ENCODE measurements at regions not wholly inside any gene's neighbourhood (a gene's known extent, or its start where the extent isn't known, plus 50 kb on each side); places are given as distances from the start of the nearest gene placed in this dataset.

DNA sequence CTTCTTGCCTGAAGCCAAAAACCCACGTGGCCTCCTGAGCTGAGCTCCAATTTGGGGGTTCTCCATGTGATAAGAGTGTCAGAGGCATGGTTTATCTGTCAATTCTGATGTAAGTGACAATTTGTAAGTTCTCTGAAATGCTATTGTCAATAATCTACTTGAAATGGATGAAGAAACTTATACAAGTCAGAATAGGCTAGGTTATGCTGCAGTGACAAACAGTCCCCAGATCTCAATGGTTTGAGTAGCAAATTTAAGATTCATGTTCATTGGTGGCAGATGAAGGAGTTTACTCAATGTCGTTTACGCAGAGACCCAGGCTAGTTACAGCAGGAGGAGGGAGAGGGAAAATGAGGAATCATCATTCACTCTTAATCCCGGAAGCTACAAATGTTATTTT is 352.4 kb downstream of the KIF16B start:
- no peak for DNase-seq (ENCODE audit: low spot score)

DNA sequence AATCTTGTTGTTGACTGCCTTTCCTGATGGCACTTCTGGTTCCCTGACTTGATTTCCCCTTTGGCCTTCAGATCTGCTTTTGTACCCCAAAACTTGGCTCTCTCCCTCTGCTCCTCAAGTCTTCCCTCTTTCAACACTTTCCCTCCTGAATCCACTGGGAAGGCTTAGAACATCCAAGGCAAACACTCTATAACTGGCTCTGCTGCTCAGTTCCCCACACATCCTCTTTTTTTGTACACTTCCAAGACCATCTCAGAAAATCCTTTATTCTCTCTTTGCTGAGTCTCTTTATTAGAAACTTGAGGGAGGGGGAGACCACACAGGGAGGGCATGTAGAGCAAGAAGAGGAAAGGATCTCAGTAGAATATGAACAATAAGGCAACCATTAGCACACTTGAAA is 354.1 kb downstream of the KIF16B start:
- DNase-seq (ENCODE audit: low spot score), result no peak

DNA sequence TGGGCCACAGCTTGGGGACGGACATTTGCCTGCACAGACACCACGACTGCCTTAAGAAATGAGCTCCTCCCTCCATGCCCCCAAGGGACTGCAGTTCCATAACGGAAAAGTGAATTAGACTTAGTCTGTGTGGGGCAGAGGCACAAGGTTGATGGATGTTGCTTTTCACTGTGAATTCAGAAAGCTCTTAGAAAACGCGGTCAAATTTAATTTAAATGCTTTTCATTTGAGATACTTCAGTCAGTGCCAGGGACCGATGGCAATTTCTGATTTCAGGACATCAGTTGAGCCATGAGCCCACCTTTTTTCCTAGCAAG is 356.4 kb downstream of the KIF16B start:
- no peak for DNase-seq (ENCODE audit: low spot score)

DNA sequence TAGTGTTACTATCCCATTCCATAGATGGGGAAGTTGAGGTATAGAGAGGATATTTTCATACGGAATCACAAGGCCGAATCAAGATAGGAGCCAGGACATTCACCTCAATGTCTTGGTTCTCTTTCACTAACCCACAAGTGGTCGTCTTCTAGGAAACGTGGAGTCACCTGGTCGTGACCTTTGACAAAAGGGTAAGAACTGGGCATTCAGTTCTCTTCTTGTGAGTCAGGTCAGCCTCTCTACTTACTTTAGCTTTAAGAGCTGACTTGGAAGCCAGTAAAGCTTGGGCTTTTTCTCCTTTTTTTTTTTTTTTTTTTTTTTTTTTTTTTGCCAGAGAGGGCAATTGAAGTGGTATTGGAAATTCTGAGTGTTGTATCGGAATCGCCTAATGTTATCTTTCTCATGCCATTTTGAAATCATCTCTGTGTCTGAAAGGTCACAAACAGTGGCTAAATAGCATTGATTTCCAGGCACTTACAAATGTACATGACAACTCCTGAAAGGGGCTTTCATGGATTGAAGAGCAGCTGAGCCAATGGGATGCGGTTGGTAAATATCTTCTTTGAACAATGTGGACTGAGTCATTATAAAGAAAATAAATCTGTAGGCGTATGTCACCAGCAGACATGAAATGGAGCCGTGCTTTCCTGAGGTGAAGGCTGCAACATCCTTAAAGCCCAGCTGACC is 356.9 kb downstream of the KIF16B start:
- DNase-seq (ENCODE audit: low spot score), result no peak

DNA sequence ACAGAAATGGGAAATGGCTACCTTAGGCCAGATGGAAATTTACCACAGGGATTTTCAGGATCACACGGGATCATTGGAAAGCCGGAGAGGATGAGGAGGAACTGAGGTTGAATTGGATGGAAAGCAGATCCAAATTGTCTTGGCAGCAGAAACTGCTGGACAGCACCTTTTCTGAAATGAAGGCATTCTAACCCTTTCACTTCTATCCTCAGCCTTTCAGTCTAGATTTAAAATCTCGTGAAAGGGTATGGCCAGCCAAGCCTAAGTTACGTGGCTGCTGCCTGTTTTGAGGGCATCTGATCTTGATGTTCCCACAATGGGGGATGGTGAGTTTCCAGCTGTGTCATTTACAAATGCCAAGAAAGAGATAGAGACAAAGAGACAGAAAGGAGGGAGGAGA is 358.2 kb downstream of the KIF16B start:
- DNase-seq (ENCODE audit: low spot score), result no peak

DNA sequence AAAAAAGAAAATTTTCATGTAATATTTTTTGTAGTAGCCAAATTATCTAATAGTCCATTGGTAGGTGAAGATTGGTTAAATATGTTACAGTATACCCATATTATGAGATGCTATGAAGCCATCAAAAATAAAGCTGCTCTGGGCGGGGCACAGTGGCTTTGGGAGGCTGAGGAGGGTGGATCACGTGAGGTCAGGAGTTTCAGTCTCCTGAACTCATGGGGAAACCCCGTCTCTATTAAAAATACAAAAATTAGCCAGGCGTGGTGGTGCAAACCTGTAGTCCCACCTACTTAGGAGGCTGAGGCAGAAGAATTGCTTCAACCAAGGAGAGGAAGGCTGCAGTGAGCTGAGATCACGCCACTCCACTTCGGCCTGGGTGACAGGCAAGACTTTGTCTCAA is 360.5 kb downstream of the KIF16B start:
- no peak for DNase-seq (ENCODE audit: low spot score)

DNA sequence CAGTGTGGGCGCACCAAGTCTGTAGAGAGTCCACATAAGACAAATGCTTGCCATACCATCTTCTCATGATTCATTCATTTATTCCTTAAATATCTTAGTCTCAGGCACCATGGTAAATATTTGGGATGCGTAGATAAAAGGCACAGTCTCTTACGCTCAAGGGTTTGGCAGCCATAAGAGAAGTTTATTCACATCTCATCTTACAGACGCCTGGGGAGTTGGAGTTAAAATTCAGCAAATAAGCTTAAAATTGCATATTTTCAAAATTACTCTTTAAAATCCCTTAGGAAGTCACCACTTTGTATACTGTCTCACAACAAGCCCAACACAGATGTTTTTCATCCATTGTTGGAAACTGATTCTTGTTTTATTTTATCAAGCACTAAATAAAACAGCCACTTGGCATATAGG is 363.3 kb downstream of the KIF16B start:
- no peak for DNase-seq (ENCODE audit: low spot score)

DNA sequence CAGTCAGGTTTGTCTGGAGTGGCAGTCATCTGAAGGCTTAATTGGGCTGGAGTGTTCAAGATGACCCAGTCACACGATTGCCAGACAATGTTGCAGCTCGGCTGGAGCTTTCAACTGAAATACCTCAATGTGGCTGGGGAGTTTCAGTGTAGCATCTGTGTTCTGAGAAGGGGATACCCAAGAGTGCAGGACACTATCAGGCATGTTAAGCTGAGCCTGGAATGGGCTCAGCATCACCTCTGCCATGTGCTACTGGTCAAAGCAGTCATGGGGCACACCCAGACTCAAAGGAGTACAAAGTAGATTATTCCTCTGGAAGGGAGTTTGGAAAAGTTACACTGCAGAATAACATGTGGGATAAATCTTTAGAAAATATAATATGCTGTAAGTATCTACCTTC is 363.9 kb downstream of the KIF16B start:
- DNase-seq (ENCODE audit: low spot score), result no peak

DNA sequence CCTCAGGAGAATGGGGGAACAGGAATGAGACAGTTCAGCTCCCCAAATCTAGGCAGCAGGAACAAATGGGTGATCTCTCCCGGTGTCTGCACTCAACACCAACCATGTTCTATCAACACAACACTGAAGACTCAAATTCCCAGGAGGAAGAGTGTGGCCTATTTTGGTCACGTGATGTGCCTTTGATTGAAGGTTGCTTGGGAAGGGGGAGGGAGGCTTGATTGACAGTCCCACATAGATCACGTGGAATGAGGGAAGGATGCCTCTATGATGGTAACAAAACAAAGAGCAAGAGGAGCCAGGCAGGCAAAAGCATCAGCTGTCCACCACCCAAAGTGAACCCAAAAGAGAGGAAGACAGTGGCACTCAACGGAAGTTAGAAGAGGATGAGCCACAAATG is 364.8 kb downstream of the KIF16B start:
- no peak for DNase-seq (ENCODE audit: low spot score)

DNA sequence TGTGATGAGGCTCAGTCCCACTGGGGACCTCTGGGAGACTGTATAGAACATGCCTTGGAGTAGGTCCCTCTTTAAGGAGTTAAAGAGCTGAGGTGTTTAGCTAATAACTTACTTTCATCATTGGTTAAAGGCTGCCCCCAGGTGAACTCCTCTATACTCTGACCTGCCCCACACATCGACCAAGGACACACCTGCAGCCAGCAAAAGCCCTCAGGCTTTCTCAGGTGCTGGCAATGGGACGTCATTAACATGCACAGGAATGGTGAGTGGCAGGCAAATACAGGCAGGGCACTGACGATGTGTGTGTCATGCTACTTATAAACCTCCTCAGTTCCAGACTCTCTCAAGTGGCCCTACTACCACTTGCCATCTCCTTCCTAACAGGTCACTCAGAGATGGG is 366.4 kb downstream of the KIF16B start:
- no peak for DNase-seq (ENCODE audit: low spot score)

DNA sequence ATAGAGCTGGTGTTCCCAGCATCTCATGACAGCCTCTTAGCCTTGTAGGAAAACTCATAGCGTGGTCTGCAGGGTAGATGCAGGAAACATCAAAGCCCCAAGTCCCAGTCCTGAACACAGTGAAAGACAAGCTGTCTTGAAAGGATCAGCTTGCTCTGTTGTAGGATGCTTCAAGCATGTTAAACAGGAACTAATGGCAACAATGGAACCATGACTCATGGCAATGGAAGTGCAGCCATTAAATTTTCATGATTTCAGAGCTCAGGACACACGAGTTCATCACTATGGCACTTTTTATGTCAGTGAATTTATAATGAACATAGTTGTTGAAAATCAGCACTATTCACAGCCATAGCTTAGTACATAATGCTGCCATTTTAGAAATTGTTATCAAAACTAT is 367.7 kb downstream of the KIF16B start:
- DNase-seq (ENCODE audit: low spot score), result no peak

DNA sequence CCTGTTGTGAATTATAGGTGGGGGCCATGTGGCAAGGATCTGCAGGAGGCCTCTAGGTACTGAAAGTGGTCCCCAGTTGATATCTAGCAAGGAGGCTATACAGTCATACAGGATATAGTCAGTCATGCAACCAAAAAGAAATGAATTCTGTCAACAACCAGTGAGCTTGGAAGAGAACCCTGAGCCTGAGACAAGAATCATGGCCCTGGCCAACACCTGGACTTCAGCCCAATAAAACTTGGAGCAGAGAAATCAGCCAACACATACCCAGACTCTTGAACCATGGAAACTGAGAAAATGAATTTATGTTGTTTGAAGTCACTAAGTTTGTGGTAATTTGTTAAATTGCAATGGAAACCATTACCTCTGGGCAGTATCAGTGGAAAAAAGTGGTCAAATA is 370.2 kb downstream of the KIF16B start:
- no peak for DNase-seq (ENCODE audit: low spot score)

DNA sequence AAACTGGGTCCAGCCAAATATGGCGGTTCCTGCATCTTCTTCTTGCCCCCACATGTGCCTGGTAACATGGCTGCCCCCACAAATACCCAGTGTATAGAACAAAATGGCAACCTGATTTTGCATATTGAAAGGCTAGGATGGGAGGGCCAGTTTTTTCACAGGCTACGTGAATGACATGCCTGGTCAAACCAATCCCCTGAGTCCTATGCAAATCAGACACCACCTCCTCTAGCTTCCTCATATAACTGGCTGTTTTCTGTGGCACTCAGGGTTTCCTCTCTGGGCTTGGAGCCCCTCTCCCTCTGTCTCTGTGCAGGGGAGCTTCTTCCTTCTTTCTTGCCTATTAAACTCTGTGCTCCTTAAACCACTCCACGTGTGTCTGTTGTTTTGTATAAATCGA is 372.1 kb downstream of the KIF16B start:
- DNase-seq (ENCODE audit: low spot score), result no peak

DNA sequence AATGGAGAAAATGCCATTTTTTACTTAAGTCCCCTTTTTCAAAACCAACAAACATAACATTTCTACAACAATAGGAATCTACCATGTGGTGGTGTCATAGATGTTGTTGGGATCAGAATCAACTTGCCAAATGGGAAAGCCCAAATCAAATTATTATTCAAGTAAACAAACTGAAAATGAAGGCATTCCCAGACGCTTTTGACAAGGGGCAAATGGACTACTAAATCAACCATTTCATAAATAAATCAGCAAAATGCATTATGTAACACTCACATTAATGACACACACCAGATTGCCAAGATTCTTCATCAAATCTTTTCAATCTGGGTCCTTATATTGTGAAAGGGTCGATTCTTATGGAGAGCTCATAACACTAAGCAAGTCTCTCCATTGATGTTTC is 375.6 kb downstream of the KIF16B start:
- no peak for DNase-seq (ENCODE audit: low spot score)

DNA sequence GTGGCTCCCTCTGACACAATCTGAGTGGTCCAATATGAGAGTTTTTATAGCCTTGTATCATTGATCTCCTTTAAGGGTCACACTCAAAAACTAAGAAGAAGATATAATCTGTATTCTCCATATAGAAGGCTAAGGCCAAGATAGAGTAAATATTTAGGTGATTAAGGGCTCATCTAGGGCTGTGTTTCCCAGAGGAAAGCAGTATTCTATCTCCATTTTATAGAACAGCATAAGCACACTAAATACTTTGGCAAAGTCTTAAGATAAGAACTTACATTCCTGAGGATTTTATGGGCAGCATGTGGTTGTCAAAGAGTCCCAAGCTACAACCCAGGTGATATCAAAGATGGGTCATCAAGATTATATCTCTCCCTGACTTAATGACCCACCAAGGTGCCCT is 377.6 kb downstream of the KIF16B start:
- no peak for DNase-seq (ENCODE audit: low spot score)

DNA sequence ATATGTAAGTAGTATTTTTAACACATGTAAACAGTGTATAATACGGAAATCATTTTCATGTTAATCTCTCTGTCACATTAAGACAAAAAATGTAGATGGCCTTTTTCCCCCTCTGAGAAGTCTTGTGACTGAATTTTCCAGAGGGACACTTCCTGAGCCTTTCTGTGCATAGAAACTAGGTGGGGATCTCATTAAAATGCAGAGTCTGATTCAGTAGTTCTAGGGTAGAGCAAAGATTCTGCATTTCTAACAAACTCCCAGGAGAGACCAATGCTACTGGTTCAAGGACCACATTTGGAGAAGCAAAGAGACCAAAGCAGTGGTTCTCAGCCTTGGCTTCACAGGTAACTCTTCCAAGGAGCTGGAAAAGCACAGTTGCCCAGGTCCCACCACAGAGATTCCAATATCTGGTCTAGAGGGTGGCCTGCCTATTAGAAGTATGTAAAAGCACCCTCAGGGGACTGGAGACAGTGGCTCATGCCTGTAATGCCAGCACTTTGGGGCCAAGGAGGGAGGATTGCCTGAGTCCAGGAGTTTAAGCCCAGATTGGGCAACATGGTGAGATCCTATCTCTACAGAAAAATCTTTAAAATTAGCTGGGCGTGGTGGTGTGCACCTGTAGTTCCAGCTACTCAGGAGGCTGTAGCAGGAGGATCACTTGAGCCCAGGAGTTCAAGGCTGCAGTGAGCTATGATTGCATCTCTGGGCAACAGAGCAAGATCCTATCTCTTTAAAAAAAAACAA is 378.5 kb downstream of the KIF16B start:
- no peak for DNase-seq (ENCODE audit: low spot score)

DNA sequence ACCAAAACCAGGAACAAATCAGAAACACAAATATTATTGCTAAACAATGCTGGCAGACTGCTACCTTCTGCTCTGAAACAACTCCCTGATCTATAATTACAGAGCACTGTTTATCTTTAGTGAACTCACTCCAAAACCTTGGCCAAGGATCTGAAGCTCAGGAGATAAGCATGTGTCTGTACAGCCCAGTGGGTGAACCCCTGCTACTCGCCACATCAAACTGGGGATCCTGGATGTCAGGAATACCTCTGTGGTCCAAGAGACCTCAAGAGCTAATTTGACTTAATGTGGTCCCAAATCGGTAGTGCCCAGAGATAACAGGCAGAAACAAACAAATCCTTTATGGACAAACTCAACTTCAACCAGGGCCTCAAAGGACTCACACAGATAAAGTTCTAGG is 381.8 kb downstream of the KIF16B start:
- DNase-seq (ENCODE audit: low spot score), result no peak

DNA sequence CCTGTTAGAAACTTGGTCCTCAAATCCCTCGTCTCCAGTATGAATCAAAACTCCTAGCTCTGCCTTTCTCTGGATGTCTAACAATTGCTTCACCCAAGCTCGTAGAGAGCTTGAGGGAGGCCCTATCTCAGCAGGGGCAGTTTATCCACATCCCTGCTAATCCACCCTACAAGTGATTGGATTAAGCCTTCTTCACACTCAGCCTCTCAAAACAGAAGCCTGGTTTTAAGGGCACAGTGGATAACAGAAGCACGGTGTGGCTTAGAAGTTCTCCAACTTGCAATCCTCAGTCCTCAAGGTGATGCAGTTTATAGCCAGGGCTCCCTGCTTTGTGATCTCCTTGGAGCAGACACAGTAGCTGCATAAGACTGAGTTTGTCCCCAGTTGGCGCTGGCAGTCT is 383.9 kb downstream of the KIF16B start:
- DNase-seq (ENCODE audit: low spot score), result peak; percentile 56

DNA sequence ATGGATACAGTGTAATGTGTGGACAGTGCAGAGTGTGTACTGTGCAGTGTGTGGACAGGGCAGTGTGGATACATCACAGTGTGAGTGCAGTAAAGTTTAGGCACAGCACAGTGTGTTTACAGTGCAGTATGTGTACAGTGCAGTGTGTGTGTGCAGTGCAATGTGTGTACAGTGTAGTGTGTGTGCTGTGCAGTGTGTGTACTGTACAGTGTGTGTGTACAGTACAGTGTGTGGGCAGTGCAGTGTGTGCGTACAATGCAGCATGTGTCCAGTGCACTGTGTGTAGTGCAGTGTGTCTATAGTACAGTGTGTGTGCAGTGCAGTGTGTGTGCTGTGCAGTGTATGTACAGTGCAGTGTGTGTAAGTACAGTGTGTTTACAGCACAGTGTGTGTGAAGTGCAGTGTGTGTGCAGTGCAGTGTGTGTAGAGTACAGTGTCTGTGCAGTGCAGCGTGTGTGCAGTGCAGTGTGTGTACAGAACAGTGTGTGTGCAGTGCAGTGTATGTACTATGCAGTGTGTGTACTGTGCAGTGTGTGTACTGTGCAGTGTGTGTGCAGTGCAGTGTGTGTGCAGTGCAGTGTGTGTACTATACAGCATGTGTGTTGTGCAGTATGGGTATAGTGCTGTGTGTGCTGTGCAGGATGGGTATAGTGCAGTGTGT is 385.2 kb downstream of the KIF16B start:
- DNase-seq (ENCODE audit: low spot score), result no peak

DNA sequence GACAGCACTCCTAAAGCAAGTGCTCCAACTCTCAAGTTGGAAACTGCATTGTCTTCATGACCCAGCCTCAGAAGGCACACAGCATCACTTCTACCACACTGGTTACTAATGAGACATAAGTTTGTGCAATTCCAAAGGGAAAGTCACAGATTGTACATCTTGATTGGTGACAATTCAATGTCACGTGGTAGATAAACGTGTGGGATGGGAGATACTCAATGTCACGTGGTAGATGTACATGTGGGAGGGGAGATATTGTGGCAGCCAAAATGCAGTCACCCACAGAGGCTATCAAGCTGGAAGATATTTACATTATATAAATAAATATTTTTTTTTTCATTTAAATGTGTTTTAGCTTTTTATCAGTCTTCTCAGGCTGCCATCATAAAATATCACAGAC is 393.3 kb downstream of the KIF16B start:
- DNase-seq (ENCODE audit: low spot score), result no peak

DNA sequence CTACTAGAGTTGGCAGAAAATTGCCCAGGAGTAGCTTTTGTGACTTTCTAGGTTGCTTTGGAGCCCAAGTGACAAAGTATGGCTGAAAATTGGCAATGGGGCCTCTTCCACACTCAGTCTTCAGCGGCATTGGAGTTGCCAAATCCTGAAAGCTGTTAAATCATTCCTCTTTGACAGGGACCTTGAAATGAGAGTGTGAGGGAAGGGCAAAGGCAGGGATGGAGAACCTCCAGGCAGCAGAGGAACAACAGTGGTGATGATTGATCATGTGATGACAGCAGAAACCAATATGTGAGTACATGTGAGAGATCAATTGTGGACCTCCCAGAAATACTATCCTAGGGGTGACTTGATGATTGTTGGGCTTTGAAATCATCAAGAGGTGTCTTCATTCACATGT is 393.9 kb downstream of the KIF16B start:
- DNase-seq (ENCODE audit: low spot score), result no peak

DNA sequence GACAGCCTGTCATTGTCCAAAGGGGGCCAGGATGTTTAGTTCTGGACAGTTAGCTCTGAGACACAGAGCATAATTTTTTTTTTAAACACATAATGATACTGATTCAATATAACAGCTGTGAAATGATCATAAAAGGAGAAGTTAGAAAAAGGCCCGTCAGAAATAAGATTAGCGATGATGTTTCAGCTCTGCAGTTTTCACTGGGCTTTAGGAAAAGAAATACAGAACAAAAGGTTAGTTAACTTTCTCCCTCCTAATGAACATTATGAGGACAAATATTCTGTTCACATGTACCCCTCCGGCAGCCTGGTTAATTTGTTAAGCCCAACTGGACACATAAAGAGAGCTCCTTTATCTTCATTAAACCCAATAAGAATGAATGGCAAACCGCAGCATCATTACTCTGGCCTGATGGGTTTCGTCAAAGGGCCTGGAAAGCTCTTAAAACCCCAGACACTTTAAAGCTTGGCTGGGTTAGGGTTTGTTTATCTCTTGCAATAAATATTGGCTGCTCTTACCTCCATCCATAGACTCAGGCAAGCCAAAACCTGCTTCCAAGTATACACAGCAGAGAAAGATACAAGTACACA is 394.6 kb downstream of the KIF16B start:
- no peak for DNase-seq (ENCODE audit: low spot score)

DNA sequence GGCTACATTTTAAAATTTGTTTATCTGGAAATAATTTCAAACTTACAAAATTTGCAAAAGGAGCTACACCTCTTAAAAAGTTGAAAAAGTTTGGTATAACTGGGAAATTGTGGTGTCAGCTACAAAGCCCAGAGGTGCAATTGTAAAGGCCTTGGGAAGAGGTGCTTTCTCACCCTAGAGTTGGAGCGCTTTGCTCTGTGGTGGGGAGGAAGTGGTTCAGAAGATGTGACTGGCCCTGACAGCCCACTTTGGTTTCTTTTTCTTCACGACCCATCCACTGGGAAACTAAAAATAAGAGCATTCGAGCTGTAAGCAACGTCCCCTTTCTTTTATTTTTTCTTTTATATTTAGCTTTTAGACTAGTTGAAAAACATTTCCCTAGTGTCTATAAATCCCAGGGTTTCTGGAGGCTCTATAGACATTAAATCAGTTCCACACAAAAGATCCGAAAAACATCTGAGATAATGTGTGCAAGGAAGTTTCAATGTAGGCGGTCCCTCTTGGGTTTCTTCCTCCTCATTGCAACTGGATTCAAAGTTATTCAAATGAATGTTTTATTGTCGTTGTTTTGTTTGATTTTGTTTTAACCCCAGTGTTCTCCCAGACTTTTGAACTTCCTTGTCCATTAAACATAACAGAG is 397.8 kb downstream of the KIF16B start:
- no peak for DNase-seq (ENCODE audit: low spot score)

All from D341Med (cell line).